HG03460 (cell line): ENCODE measurements at regions not wholly inside any gene's neighbourhood (a gene's known extent, or its start where the extent isn't known, plus 50 kb on each side); places are given as distances from the start of the nearest gene placed in this dataset.

Experiments
- ATAC-seq: cut with Tn5 transposase; IDR thresholded peaks from one replicate; pipeline ENCODE4 v1.9.1; 2021; ENCODE audit not compliant: unreplicated experiment

GRCh38 chr13:68064001-68064770 is 834.0 kb upstream of the PCDH9 start:
- no peak for ATAC-seq

DNA sequence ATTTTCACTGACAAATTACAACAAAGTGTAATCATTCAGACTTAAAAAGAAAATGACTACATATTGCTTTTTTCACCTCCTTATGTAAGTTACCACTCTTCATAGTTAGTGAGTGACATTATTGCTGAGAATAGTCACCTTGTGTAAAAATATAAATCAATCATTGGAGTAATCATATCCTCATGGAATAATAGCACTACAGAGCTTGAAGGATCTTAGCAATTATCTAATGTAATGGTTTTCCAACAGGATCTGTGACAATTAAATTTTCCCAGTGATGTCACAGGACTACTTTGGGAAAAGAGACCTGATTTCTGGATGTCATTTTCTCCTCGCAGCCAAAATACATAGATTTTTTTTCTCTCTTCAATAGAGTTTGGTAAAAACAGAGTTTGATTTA is 833.0 kb upstream of the PCDH9 start:
- no peak for ATAC-seq

DNA sequence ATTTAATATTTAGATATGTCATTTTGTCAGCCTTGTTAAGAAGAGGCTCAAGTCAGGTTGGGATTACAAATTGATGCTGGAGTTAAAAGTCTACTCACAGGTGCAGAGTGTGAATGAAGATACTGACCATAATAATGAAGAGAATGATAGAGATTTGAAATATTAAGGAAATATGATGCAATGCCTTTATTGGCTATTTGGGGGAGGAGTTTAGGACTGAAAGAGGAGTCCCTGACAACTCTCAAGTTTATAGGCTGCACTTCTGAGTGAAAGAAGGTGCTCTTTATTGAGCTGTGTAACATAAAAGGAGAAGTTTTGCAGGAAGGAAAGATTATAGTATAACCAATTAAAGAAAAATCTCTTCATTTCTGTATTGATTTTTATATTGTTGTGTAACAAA is 827.7 kb upstream of the PCDH9 start:
- no peak for ATAC-seq

GRCh38 chr13:68056816-68057710 is 826.9 kb upstream of the PCDH9 start:
- ATAC-seq: no peak

DNA sequence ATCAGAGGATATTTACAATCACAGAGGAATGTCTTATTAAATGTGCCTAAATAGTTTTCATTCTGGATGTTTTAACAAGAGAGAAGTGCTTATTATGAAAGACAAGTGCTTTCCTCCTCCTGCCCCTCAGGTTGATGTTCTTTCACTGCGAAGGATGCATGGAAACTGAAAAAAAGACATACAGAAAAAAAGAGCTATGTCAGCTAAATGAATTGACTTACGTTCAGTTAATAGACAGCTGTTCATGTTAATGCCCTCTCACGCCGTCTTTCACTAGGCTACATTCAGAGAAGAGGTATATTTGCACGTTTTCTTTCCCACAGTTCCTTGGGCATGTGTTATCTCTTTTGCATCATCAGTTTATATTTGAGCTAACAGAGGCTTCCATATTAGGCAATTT is 821.8 kb upstream of the PCDH9 start:
- ATAC-seq: no peak

DNA sequence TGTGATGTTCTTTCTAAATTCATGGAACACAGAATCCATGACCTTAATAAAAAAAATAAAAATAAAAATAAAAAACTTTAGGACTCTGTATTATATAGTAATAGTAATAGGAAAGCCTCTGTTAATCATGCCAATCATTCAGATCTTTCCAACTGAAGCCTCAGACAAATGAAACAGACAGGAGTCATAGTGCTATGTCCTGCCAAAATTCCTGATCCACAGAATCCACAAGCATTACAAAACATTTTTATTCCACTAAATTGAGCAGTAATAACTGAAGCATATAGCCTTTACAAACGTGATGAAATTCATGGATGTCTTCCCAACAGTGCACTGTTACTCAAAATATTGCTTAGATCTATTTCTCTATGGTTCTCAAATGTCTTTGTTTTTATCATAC is 820.6 kb upstream of the PCDH9 start:
- ATAC-seq: no peak

DNA sequence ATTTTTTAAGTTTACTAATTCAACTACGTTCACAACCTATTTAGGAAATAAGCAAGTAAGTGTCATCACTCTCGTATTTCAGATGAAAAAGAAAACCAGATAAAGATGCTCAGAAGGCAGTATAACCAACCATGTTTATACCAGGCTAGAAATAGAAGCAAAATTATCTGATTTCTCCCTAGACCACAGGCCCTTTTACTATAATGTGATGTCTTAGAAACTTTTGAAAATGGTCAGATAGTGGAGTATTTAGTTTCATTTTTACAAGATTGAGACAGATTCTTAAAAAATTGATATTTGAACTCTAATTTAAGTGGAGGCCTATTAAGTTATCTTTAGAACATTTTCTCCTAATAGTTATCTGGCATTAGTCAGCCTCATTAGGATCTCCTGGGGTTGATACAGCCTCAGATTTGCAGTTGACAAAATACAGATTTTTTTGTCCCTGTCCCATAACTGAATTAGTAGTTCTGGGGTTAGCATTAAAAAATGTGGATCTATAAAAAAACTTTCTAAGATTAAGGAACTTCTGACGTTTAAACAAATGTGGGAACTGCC is 818.7 kb upstream of the PCDH9 start:
- no peak for ATAC-seq

DNA sequence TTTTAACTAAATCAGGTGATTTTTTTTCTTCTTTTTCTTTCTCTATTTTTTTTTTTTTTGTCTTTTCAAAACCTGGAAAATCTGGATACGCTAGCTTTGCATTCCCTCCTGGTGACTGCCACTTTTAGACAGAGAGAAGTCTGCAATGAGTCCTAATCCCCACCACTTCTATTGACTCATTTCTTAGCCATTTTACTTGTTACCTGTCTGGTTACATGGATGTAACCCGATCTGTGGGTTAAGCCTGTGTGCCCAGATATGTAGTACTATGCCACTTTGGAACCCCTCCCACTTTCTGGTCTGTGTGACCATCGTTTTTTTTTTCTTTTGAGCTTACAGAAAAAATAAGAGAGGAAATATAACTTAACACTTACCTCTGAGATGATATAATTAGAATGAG is 817.8 kb upstream of the PCDH9 start:
- no peak for ATAC-seq

DNA sequence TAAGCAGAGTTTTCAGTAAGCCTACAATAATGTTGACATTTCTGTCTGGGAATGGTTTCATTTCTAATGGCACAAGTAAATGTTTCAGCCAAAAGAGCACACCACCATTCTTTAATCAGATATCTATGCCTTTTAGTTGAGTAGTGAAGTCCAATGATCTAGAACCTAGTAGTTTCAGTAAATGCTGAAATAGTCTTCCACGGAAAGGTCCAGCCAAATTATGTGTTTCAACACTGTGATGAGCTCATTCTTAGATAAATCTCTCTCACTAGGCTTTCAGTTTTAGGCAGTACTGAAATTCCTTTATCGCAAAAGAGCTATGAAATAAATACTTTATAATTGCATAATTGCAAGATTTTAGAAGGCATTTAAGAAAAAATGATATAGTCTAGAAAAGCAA is 816.8 kb upstream of the PCDH9 start:
- no peak for ATAC-seq

DNA sequence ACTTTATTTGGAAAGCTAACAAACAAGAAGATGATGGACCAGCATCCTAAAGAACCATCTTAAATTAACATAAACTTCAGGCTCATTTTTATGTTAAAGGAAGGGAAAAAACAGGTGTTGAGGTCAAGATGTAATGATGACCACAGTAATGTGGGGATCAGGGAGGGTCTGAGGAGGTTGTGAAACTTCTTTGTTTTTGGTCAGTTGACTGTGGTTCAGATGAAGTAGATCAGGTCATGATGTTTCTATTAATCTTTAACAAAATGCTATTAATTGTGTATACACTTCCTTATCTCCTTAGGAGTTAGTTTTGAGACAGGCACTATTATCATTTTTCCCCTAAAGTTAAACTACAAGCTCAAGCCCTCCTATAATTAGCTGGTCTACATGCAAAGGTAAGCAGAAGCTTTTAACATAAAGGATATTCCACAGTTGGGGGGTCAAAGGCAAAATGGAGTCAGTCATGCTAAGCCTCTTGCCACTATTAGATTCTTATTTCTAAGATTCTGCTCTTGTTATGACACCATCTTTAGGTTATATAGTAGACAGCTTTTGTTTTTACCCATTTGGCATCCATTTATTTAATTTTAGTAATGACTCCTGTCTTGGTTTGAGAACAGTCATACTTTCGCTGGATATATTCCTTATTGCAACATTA is 800.1 kb upstream of the PCDH9 start:
- peak; percentile 70 for ATAC-seq

- no peak for ATAC-seq
Observed at GRCh38 chr13:68028701-68029100, 798.6 kb upstream of the PCDH9 start.

GRCh38 chr13:68027306-68027705 is 797.2 kb upstream of the PCDH9 start:
- ATAC-seq: no peak

DNA sequence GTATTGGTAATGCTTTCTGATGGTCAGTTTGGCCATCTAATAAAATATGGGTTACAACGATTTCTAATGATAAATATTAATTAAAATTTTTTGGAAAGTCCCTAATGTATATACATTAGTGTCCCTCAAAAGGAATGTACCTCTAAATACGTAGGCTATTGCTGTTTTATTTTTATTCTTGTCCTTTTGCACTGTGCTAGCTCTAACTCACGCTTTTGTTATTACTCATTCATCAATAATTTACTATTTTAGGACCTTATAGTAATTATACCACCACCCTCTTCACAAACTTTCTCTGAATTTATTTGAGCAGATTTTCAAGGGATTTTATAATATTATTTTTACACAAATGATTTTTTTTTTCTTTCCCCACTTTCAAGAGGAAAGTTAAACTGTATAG is 795.9 kb upstream of the PCDH9 start:
- no peak for ATAC-seq

- ATAC-seq: no peak
Observed at GRCh38 chr13:68025604-68026003, 795.5 kb upstream of the PCDH9 start.

- no peak for ATAC-seq
Observed at GRCh38 chr13:68023838-68024581, 793.9 kb upstream of the PCDH9 start.

DNA sequence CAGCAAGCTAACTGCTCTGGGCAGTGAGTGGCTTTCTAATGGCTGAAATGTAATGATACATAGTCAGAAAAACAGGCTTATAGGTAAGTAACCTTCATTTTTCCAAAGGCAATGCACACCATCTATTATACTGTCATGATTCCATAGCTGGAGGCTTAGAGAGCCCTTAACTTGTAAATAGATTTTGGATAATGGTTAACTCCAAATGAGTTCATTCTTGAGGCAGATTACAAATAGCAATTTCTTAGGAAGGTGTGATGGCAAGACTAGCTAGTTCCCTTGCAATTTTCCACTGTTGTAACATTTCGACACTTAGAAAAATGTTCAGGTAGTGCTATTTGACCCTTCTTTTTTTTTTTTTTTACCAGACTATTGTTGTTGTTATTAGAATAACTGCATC is 789.8 kb upstream of the PCDH9 start:
- no peak for ATAC-seq

DNA sequence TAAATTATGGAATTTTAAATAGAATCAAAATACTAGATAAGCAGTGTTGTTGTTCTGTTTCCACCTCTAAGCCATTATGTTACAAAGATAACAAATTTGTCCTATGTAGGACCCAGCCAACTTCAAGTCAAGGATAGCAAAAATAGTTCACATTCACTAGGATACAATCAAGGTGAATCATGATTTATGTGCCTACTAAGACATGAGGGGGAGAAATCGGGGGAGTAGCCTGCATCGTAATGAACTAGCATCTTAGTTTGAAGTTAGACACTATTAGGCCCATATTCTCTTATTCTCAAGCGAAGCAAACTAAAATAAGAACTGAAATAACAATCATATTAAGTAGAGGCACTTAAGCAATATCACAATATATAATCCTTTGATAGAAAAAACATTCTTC is 779.4 kb upstream of the PCDH9 start:
- no peak for ATAC-seq

DNA sequence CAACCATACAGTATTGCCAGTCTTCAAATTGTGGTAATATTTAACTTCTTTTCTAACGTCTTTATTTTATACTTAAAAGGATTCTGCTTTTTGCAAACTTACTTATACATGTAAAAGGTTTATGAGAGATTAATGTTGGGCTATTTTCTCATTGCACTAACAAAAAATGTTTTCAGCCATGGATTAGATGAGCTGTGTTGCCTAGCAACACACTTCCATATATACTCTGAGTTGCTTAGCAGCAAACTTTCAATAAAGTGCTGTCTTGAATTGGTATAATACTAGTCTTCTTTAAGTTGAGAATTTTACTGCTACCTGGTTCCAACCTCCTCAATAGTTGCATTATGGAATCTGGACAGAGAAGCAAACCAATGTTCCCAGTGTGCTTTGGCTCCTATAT is 777.4 kb upstream of the PCDH9 start:
- ATAC-seq: no peak

DNA sequence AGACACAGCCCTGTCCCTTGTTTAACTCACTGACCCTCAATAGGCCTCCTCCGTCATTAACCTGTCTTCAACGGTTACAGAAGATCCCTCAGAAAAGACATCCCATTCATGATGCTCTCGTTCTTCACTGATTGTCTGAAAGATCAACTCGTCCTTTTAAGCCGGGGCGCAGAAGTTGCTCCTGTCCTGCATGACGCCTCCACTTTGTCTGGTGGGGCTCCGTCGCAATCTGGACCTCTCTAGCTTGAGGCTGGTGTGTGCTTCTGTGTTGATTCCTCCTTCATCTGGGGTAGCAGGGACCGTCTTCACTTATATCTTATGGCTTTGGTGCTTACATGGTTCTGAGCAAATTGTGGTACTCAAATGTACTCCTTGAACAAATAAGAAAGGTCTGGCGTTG is 766.0 kb upstream of the PCDH9 start:
- no peak for ATAC-seq

DNA sequence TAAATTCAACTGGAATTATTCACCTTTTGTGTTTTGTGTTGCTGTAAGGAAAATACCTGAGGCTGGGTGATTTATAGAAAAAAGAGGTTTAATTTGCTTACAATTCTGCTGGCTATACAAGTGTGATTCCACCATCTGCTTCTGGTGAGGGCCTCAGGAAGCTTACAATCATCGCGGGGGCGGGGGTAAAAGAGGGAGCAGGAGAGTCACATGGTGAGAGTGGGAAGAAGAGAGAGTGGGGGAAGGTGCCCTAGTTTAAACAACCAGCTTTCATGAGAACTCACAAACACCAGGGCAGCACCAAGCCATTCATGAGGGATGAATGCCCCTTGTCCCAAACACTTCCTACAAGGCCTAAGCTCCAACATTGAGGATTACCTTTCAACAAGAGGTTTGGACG is 760.7 kb upstream of the PCDH9 start:
- ATAC-seq: no peak

DNA sequence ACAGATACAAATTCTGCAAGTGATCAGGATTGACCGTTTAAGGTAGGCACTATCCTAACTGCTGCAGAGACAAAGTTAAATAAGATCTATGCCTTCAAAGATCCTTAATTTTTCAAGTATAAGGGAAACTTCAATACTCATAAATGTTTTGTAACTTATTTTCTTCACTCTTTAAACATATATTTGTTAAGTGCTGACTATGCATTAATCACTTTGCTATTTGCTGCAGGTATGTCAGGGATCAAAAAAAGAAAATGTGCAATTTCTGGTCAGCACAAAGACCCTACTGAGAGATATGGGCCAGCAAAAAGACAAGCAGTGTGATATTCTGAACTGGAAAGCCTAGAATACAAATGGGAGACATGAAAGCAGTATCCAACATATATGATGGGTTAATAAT is 756.1 kb upstream of the PCDH9 start:
- ATAC-seq: no peak
